ENCODE measurements at regions not wholly inside any gene's neighbourhood (a gene's known extent, or its start where the extent isn't known, plus 50 kb on each side); places are given as distances from the start of the nearest gene placed in this dataset.

DNA sequence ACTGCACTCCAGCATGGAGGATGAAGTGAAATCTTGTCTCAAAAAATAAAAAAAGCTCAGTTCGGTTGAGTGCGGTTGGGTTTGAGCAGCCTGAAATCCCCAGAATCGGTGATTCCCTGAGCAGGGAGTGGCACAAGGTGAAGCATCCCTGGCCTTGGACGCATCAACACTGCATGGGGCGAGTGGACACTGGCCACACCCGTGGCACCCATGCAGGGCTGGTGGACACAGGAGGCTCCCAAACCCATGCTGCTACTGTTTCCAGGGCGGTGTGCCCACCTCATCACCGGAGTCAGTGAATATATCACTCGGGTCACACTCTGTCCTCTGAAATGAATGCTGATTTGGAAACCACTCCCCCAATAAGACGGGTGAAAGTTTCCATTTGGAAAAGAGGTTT lies 53.4 kb upstream of the ACTRT2 start:
- TF ChIP-seq, protein P1, sequence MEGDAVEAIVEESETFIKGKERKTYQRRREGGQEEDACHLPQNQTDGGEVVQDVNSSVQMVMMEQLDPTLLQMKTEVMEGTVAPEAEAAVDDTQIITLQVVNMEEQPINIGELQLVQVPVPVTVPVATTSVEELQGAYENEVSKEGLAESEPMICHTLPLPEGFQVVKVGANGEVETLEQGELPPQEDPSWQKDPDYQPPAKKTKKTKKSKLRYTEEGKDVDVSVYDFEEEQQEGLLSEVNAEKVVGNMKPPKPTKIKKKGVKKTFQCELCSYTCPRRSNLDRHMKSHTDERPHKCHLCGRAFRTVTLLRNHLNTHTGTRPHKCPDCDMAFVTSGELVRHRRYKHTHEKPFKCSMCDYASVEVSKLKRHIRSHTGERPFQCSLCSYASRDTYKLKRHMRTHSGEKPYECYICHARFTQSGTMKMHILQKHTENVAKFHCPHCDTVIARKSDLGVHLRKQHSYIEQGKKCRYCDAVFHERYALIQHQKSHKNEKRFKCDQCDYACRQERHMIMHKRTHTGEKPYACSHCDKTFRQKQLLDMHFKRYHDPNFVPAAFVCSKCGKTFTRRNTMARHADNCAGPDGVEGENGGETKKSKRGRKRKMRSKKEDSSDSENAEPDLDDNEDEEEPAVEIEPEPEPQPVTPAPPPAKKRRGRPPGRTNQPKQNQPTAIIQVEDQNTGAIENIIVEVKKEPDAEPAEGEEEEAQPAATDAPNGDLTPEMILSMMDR (IDR thresholded peaks at IDR 0.05; ENCODE audit: insufficient read depth, low read depth, low read length), result no peak
- TF ChIP-seq EZH2 (IDR thresholded peaks at IDR 0.05; ENCODE audit: insufficient read depth, low read length), result no peak
